CD14-positive monocyte (primary cell): ENCODE measurements at regions not wholly inside any gene's neighbourhood (a gene's known extent, or its start where the extent isn't known, plus 50 kb on each side); places are given as distances from the start of the nearest gene placed in this dataset.

ENCODE experiments used
- DNase-seq, 3 donors: peaks; one replicate each; pipeline ENCODE4 v3.0.0-alpha.2; 2011 to 2022
- H2AFZ ChIP-seq: 2 replicates; pipeline ENCODE4 v1.6.0; 2012; ENCODE audit warnings: mild to moderate bottlenecking, low read depth, low read length, inconsistent platforms; ENCODE audit not compliant: insufficient read depth, poor library complexity, severe bottlenecking
- H3K27ac ChIP-seq, 2 donors: 1 replicate in 1 of 2; 2 replicates in 1 of 2; pipeline ENCODE4 v1.5.1; 2012 to 2013; ENCODE audit warnings: low read length in 2 of 2, control low read depth in 1 of 2, inconsistent platforms in 1 of 2, low read depth in 1 of 2, mild to moderate bottlenecking in 1 of 2
- H3K27me3 ChIP-seq, 2 donors: one replicate each; pipeline versions ENCODE4 v1.6.0 to v1.6.1; 2011 to 2013; ENCODE audit warnings: low read length in 2 of 2; ENCODE audit not compliant: control insufficient read depth in 2 of 2, insufficient read depth in 2 of 2
- H3K36me3 ChIP-seq, 2 donors: replicated peaks in 1 of 2; 1 replicate in 1 of 2; 2 replicates in 1 of 2; pipeline versions ENCODE4 v1.5.1 to v1.6.1; 2012 to 2013; ENCODE audit warnings: low read length in 2 of 2, control low read depth in 1 of 2, inconsistent platforms in 1 of 2, mild to moderate bottlenecking in 1 of 2; ENCODE audit not compliant: insufficient read depth in 2 of 2, control insufficient read depth in 1 of 2
- H3K4me1 ChIP-seq, 2 donors: 1 replicate in 1 of 2; 2 replicates in 1 of 2; pipeline versions ENCODE4 v1.5.1 to v1.6.1; 2012 to 2013; ENCODE audit warnings: low read length in 2 of 2, control low read depth in 1 of 2, inconsistent platforms in 1 of 2, mild to moderate bottlenecking in 1 of 2, moderate library complexity in 1 of 2; ENCODE audit not compliant: insufficient read depth in 2 of 2, control insufficient read depth in 1 of 2
- H3K4me2 ChIP-seq: replicated peaks from 2 replicates; pipeline ENCODE3; 2012; ENCODE audit warnings: low read length, moderate library complexity, mild to moderate bottlenecking; ENCODE audit not compliant: poor library complexity, severe bottlenecking; ENCODE audit errors: extremely low read depth
- H3K4me3 ChIP-seq, 3 experiments: fragments of 200-600 bp in 1 of 3; sonication (generic) in 1 of 3; replicated peaks in 1 of 3; 1 replicate in 2 of 3; 2 replicates in 1 of 3; pipeline ENCODE4 v1.5.1; 2011 to 2013; ENCODE audit warnings: low read length in 3 of 3, mild to moderate bottlenecking in 3 of 3, control low read depth in 2 of 3, low read depth in 2 of 3, inconsistent platforms in 1 of 3, moderate library complexity in 1 of 3
- H3K79me2 ChIP-seq: 2 replicates; pipeline ENCODE4 v1.6.0; 2012; ENCODE audit warnings: mild to moderate bottlenecking, control low read depth, inconsistent platforms, low read length, moderate library complexity; ENCODE audit not compliant: insufficient read depth
- H3K9ac ChIP-seq: 2 replicates; pipeline ENCODE4 v1.6.0; 2017; ENCODE audit warnings: low read length, mild to moderate bottlenecking; ENCODE audit not compliant: insufficient read depth, poor library complexity, severe bottlenecking
- H3K9me3 ChIP-seq, 2 donors: replicated peaks in 1 of 2; 1 replicate in 1 of 2; 2 replicates in 1 of 2; pipeline versions ENCODE4 v1.5.1 to v1.6.1; 2012 to 2013; ENCODE audit warnings: low read length in 2 of 2, control low read depth in 1 of 2; ENCODE audit not compliant: control insufficient read depth in 1 of 2, insufficient read depth in 1 of 2
- H4K20me1 ChIP-seq: 2 replicates; pipeline ENCODE4 v1.6.0; 2012; ENCODE audit warnings: mild to moderate bottlenecking, low read length, control low read depth, moderate library complexity; ENCODE audit not compliant: insufficient read depth
- H3K27ac Mint-ChIP-seq, 7 donors: one replicate each; pipeline ENCODE4 v1.8.0; 2020; ENCODE audit warnings: mild to moderate bottlenecking in 7 of 7, mixed read lengths in 7 of 7, moderate library complexity in 6 of 7, inconsistent platforms in 2 of 7
- H3K27me3 Mint-ChIP-seq, 3 donors: one replicate each; pipeline ENCODE4 v1.8.0; 2021 to 2022; ENCODE audit warnings: low read depth in 3 of 3, mild to moderate bottlenecking in 3 of 3, mixed read lengths in 3 of 3, moderate library complexity in 3 of 3, inconsistent platforms in 1 of 3
- H3K36me3 Mint-ChIP-seq, 2 donors: one replicate each; pipeline ENCODE4 v1.8.0; 2020; ENCODE audit warnings: mixed read lengths in 2 of 2, inconsistent platforms in 1 of 2, mild to moderate bottlenecking in 1 of 2
- H3K4me1 Mint-ChIP-seq: one replicate; pipeline ENCODE4 v1.8.0; 2020; ENCODE audit warnings: mild to moderate bottlenecking, mixed read lengths
- H3K4me3 Mint-ChIP-seq, 2 donors: one replicate each; pipeline ENCODE4 v1.8.0; 2020; ENCODE audit warnings: mild to moderate bottlenecking in 2 of 2, mixed read lengths in 2 of 2, moderate library complexity in 1 of 2
- H3K9me3 Mint-ChIP-seq, 7 donors: one replicate each; pipeline ENCODE4 v1.8.0; 2020 to 2022; ENCODE audit warnings: mixed read lengths in 7 of 7, mild to moderate bottlenecking in 6 of 7, moderate library complexity in 6 of 7, inconsistent platforms in 2 of 7
- WGBS: methylation state at CpG from one replicate; pipeline ENCODE4 v1.1.5; 2013; ENCODE audit warnings: missing lambda C conversion rate; ENCODE audit not compliant: insufficient coverage; 5-methylcytosine and 5-hydroxymethylcytosine counted together
- intact Hi-C, 2 donors: fragments of 100-400 bp; cut with micrococcal nuclease; formaldehyde crosslinking; loops; one replicate each; pipeline versions ENCODE4 v1.15.0 to v1.15.1; 2023
- TF ChIP-seq, protein P1 (sequence below): fragments of 200-600 bp; IDR thresholded peaks from one replicate; pipeline ENCODE4 v1.8.0; 2022; ENCODE audit warnings: antibody characterized with exemption, mild to moderate bottlenecking

DNA sequence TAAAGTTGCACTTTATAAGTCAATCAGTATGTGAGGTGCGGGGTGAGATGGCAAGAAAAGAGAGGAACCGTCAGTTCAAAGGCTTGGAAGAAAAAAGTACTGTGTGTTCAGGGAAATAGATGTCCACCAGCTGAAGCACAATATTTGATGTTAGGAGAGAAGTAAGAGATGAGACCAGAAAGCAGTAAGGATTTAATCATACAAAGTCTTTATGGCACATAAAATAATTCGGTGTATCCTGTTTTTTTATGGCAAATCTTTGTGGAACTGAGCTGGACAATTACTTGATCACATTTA is 197.2 kb downstream of the FAXC start:
- no peaks in the 10 kb centered on the region for H3K9me3 ChIP-seq
- Mint-ChIP-seq H3K4me3 (no peak overlapping the region), H3K4me1 (no peaks in the 10 kb centered on the region), H3K36me3 (no peaks in the 10 kb centered on the region), H3K9me3 (peaks cover 0 to 1% (median 0%) of the 10 kb centered on the region in 7 donors), H3K27me3 (peaks cover 0 to 2% (median 1%) of the 10 kb centered on the region in 3 donors), H3K27ac (no peak overlapping the region)
- H3K79me2 ChIP-seq, result no peaks in the 10 kb centered on the region
- TF ChIP-seq, protein P1, sequence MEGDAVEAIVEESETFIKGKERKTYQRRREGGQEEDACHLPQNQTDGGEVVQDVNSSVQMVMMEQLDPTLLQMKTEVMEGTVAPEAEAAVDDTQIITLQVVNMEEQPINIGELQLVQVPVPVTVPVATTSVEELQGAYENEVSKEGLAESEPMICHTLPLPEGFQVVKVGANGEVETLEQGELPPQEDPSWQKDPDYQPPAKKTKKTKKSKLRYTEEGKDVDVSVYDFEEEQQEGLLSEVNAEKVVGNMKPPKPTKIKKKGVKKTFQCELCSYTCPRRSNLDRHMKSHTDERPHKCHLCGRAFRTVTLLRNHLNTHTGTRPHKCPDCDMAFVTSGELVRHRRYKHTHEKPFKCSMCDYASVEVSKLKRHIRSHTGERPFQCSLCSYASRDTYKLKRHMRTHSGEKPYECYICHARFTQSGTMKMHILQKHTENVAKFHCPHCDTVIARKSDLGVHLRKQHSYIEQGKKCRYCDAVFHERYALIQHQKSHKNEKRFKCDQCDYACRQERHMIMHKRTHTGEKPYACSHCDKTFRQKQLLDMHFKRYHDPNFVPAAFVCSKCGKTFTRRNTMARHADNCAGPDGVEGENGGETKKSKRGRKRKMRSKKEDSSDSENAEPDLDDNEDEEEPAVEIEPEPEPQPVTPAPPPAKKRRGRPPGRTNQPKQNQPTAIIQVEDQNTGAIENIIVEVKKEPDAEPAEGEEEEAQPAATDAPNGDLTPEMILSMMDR, result peak; percentile 15
- H3K27me3 ChIP-seq, result no peaks in the 10 kb centered on the region
- H3K4me3 ChIP-seq, result no peak overlapping the region
- H3K4me2 ChIP-seq, result no peak overlapping the region
- 29% methylated on average over 3 of the region's 3 CpGs for WGBS
- H3K4me1 ChIP-seq, result no peaks in the 10 kb centered on the region
- no peak for DNase-seq
- intact Hi-C loops, result no loop called here
- no peak overlapping the region for H3K27ac ChIP-seq
- H2AFZ ChIP-seq, result no peak overlapping the region
- no peaks in the 10 kb centered on the region for H4K20me1 ChIP-seq
- no peaks in the 10 kb centered on the region for H3K36me3 ChIP-seq
- H3K9ac ChIP-seq, result no peak overlapping the region

DNA sequence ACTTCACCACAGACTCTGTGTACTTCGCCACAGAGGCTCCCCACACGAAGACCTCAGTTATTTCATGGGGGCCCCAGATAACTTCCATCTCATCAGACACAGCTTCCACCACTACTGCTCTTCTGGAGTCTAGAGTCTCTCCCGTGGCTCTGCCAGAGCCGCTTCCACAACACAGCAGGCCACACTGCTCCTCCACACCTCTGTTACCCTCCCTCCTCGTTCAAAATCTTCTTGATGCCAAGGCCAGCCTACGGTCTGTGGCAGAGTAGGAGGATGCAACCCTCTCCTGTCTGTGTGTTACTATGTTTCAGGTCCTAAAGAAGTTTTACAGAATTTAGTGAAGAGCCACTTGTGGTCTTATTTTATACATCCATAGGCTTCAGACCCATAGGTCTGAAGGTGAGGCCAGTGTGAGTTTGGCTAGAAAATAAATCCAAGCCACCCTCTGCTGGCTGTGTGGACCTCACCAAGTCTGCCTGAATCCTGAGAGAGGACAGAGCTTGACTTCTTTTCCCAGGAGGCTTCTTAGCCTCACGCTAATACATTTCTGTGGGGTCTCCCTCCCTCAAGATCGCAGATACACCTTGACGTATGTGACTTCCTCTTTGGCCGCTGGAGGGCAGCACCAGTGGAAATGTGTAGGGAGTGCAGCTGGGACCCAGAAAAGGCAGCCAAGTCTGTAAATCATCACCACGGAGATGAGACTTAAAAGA is 197.7 kb downstream of the FAXC start:
- Mint-ChIP-seq H3K4me3 (no peak overlapping the region), H3K27me3 (peaks cover 1 to 2% (median 2%) of the 10 kb centered on the region in 3 donors), H3K9me3 (peaks cover 0 to 1% (median 0%) of the 10 kb centered on the region in 7 donors), H3K4me1 (no peaks in the 10 kb centered on the region), H3K27ac (no peak overlapping the region), H3K36me3 (no peaks in the 10 kb centered on the region)
- DNase-seq, result no peak
- H3K79me2 ChIP-seq, result no peaks in the 10 kb centered on the region
- no peaks in the 10 kb centered on the region for H3K36me3 ChIP-seq
- intact Hi-C loops, result no loop called here
- H3K9me3 ChIP-seq, result no peaks in the 10 kb centered on the region
- H3K4me2 ChIP-seq, result no peak overlapping the region
- H3K9ac ChIP-seq, result no peak overlapping the region
- H3K27ac ChIP-seq, result no peak overlapping the region
- no peaks in the 10 kb centered on the region for H3K27me3 ChIP-seq
- H3K4me1 ChIP-seq, result no peaks in the 10 kb centered on the region
- H2AFZ ChIP-seq, result no peak overlapping the region
- no peak overlapping the region for H3K4me3 ChIP-seq
- H4K20me1 ChIP-seq, result no peaks in the 10 kb centered on the region
- TF ChIP-seq, protein P1, result peak; percentile 44
- 34% methylated on average over 3 of the region's 11 CpGs for WGBS
